ENCODE measurements at regions not wholly inside any gene's neighbourhood (a gene's known extent, or its start where the extent isn't known, plus 50 kb on each side); places are given as distances from the start of the nearest gene placed in this dataset.

DNA sequence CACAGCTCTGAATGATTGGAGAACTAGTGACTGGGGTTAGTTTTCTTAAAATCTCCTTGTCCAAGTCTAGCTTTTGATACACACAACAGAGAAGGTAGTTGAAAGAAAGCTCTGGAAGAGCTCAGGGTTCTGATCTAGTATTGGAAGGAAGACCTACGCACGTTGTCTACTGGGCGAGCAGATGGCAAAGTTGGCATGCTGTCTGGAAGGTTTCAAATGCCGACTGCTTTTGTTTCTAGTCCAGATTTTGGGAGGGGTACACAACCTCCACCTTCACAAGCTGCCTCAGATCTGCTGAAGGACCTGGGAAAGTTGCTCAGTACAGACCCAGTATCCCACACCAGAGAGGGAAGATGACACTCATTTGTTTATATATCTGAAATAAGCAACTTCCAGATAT, 507.3 kb downstream of the RNF144A start:
- H3K4me3 Mint-ChIP-seq (ENCODE audit: unreplicated experiment), result no peak overlapping the region
- DNase-seq (ENCODE audit: extremely low spot score, unreplicated experiment), result no peak
- H3K27me3 Mint-ChIP-seq (ENCODE audit: unreplicated experiment), result peaks cover 38% of the 10 kb centered on the region
- H3K36me3 Mint-ChIP-seq (ENCODE audit: unreplicated experiment), result no peaks in the 10 kb centered on the region
- TF ChIP-seq, protein P1, sequence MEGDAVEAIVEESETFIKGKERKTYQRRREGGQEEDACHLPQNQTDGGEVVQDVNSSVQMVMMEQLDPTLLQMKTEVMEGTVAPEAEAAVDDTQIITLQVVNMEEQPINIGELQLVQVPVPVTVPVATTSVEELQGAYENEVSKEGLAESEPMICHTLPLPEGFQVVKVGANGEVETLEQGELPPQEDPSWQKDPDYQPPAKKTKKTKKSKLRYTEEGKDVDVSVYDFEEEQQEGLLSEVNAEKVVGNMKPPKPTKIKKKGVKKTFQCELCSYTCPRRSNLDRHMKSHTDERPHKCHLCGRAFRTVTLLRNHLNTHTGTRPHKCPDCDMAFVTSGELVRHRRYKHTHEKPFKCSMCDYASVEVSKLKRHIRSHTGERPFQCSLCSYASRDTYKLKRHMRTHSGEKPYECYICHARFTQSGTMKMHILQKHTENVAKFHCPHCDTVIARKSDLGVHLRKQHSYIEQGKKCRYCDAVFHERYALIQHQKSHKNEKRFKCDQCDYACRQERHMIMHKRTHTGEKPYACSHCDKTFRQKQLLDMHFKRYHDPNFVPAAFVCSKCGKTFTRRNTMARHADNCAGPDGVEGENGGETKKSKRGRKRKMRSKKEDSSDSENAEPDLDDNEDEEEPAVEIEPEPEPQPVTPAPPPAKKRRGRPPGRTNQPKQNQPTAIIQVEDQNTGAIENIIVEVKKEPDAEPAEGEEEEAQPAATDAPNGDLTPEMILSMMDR (IDR thresholded peaks at IDR 0.05), result no peak
- H3K9me3 Mint-ChIP-seq (ENCODE audit: unreplicated experiment), result no peaks in the 10 kb centered on the region
- no peaks in the 10 kb centered on the region for H3K4me1 Mint-ChIP-seq (ENCODE audit: unreplicated experiment)
- H3K27ac Mint-ChIP-seq (ENCODE audit: unreplicated experiment), result no peak overlapping the region

DNA sequence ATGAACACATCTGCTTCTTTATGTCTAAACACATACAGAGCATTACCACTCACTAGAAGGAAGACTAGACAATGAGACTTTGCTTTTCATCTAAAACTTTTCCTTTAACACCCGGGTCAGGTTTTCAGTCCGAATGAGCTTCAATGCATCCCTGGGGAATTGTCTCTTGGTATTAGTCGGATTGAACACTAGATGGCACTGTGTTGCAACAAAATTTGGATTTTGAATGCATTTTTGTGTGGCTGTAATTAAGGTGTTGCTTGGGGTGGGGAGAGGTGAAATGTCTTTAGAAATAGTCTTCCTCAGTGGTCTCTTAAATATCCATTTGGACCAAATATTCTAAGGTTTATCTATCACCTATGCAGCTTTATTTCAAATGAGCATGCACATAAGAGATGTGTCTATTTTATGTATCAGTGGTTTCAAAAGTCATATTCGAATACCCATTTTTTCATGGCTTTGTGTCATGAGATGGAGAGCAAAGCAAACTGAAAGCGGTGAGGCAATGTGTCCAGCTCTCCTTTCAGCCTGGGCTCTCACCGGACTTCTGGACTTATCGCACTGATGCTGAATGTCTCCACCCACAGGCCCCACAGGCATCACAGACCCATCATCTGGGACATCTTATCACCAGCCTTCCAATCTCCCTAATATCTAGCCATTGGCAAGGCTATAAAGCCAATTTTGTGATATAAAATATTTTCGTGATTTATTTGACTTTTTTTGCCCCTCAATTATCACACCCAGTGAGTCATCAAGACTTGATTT, 510.3 kb downstream of the RNF144A start:
- Mint-ChIP-seq H3K4me1 (ENCODE audit: unreplicated experiment) (peaks cover 5% of the 10 kb centered on the region), H3K36me3 (ENCODE audit: unreplicated experiment) (no peaks in the 10 kb centered on the region), H3K4me3 (ENCODE audit: unreplicated experiment) (no peak overlapping the region), H3K27me3 (ENCODE audit: unreplicated experiment) (peaks cover 44% of the 10 kb centered on the region), H3K27ac (ENCODE audit: unreplicated experiment) (no peak overlapping the region), H3K9me3 (ENCODE audit: unreplicated experiment) (no peaks in the 10 kb centered on the region)
- TF ChIP-seq, protein P1 (IDR thresholded peaks at IDR 0.05), result peak; percentile 82
- DNase-seq (ENCODE audit: extremely low spot score, unreplicated experiment), result no peak

DNA sequence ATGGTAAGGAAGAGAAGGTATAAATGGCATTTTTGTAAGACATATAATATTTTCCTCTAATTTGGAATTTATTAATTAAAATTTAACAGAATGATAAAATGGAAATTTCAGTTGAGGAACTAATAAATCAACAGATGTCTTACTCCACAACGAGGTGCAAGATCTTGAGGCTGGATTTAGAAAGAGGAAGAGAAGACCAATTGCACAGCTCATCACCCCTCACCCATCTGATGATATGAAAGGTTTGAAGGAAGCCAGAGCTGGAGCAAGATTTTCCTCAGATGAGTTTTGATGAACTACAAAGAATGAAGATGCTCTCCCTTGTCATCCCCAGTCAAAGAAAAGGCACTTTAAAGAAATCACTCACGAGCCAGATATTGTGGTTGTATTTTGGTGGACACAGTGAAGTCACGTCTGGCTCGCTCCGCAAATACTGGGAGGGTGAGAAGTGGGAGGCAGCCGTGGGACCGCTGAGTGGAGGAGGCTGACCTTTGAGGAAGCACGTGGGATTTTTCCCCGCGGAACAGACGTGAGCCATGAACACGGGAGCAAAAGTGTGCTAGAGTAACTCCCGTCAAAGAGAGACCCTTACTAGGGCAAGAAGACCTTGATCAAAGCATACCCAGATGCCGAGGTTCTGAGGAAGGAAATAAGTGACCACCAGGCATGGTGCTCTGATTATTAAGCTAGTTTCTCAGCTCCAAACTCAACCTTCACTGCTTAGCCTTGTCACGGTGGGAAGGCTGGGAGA, 511.4 kb downstream of the RNF144A start:
- Mint-ChIP-seq H3K27me3 (ENCODE audit: unreplicated experiment) (peaks cover 42% of the 10 kb centered on the region), H3K36me3 (ENCODE audit: unreplicated experiment) (no peaks in the 10 kb centered on the region), H3K27ac (ENCODE audit: unreplicated experiment) (no peak overlapping the region), H3K9me3 (ENCODE audit: unreplicated experiment) (no peaks in the 10 kb centered on the region), H3K4me3 (ENCODE audit: unreplicated experiment) (no peak overlapping the region), H3K4me1 (ENCODE audit: unreplicated experiment) (peaks cover 5% of the 10 kb centered on the region)
- DNase-seq (ENCODE audit: extremely low spot score, unreplicated experiment), result no peak
- TF ChIP-seq, protein P1 (IDR thresholded peaks at IDR 0.05), result no peak

DNA sequence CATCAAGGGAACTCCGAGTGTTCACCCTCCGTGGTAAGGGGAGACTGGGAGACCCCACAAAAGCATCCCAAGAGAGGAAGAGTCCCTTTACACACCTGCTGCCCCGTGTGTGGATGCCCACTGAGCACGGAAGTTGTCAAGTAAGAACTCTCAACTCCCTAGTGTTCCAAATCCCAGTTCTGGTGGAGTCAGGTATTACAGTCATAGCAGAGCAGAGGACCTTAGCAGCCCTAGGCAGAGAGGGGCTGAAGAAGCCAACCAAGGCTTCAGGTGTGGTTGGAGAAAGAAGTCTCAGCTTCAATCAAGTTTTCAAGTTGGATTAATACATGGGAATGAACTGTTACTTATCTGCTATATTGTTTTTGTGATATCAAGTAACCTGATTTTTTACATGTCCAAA, 512.5 kb downstream of the RNF144A start:
- H3K27ac Mint-ChIP-seq (ENCODE audit: unreplicated experiment), result no peak overlapping the region
- H3K36me3 Mint-ChIP-seq (ENCODE audit: unreplicated experiment), result no peaks in the 10 kb centered on the region
- H3K4me1 Mint-ChIP-seq (ENCODE audit: unreplicated experiment), result peaks cover 5% of the 10 kb centered on the region

More for the DNA sequence above, 512.5 kb downstream of the RNF144A start:
- Mint-ChIP-seq H3K9me3 (ENCODE audit: unreplicated experiment) (no peaks in the 10 kb centered on the region), H3K4me3 (ENCODE audit: unreplicated experiment) (no peak overlapping the region), H3K27me3 (ENCODE audit: unreplicated experiment) (peaks cover 42% of the 10 kb centered on the region)
- DNase-seq (ENCODE audit: extremely low spot score, unreplicated experiment), result no peak
- TF ChIP-seq, protein P1 (IDR thresholded peaks at IDR 0.05), result no peak
